GM12872 (cell line): ENCODE measurements at regions not wholly inside any gene's neighbourhood (a gene's known extent, or its start where the extent isn't known, plus 50 kb on each side); places are given as distances from the start of the nearest gene placed in this dataset.

Source experiments
- TF ChIP-seq, protein P1 (sequence below): IDR thresholded peaks from 3 replicates; pipeline ENCODE4 v1.5.1; 2011; ENCODE audit warnings: low read depth, mild to moderate bottlenecking, low read length, moderate library complexity; ENCODE audit not compliant: insufficient read depth

DNA sequence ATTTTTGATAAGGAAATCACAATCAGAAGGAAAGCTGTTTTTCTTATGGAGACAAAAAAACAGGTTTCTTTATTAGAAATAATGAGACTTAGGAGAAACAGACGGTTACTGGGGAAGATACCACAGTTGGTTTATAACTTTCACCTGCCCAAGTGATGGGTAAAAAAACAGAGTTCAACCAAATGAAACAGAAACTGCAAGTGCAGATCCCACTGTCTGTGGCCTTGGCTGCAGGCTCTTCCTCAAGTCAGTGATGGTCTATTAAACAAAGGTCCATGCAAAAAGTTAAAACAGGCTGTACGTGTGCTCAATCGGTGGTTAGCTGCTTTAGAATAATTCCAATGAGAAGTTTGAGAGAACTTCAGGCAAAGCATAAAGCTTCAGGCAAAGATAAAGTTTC is 112.1 kb upstream of the NEGR1 start:
- TF ChIP-seq, protein P1, sequence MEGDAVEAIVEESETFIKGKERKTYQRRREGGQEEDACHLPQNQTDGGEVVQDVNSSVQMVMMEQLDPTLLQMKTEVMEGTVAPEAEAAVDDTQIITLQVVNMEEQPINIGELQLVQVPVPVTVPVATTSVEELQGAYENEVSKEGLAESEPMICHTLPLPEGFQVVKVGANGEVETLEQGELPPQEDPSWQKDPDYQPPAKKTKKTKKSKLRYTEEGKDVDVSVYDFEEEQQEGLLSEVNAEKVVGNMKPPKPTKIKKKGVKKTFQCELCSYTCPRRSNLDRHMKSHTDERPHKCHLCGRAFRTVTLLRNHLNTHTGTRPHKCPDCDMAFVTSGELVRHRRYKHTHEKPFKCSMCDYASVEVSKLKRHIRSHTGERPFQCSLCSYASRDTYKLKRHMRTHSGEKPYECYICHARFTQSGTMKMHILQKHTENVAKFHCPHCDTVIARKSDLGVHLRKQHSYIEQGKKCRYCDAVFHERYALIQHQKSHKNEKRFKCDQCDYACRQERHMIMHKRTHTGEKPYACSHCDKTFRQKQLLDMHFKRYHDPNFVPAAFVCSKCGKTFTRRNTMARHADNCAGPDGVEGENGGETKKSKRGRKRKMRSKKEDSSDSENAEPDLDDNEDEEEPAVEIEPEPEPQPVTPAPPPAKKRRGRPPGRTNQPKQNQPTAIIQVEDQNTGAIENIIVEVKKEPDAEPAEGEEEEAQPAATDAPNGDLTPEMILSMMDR: no peak

DNA sequence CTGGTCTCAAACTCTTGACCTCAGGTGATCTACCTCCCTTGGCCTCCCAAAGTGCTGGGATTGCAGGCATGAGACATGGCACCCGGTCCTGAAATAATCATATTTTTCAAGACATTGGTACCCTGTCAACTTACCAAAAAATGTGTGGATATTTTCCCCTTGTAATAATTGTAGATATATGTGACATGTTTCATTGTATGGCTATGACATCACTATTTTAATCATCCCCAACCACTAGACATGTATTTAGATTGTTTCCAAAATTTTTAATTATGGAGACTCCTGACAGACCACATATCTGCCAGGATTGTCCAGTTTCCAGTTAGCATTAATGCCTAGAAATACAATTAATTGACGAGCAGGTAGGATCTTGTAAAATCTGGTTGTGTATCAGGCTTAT is 96.7 kb upstream of the NEGR1 start:
- TF ChIP-seq, protein P1: no peak

DNA sequence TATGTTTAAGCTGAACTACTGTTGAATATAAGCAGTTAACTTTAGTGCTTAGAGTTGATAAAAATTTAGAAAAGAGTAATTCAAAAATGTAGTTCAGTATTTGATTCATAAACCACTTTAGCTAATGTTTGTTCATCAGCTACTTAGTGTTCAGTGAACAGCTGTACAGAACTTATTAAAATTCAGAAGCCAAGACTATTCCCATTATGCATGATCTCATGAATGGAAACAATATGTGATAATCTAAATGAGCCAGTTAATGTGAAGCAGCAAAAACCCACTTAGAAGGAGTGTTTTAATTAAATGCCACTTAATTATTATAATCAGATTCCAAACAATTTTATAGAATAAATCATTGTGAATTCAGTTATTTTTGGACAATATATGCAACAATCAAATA is 92.9 kb upstream of the NEGR1 start:
- TF ChIP-seq, protein P1: no peak

DNA sequence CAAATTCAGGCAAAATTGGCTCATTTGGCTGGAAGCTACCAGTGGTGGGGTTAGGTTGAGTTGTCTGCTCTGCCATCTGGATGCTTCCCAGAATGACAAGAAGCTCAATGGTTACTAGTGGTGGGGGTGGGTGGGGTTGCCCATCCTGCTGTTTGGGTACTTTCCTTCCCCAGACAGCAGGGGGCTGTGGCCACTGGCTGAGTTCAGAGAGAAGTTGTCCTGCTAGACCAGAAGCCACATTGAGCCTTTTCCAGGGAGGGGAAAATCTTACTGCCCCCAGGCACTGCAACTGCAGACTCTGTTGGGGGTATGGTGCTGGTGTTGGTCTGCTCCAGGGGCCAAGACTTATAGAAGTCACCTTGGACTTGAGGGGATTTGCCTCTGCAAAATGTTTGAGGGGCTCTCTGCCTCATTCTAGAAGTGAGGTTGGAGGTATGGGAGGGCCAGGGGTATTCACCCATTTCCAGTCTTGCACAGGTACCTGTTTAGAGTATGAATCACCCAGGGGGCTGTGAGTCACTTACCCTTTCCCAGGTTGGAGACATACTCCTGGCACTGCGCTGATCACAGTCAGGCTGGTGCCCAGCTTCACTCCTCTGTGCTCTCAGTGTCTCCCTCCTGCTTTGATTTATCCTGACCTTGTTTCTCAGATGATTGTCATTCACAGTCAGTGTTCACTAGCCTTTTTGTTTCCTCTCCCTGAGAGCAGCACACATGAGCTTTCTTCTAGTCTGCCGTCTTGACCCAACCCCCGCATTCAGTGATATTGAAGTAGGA is 89.1 kb upstream of the NEGR1 start:
- TF ChIP-seq, protein P1: no peak

DNA sequence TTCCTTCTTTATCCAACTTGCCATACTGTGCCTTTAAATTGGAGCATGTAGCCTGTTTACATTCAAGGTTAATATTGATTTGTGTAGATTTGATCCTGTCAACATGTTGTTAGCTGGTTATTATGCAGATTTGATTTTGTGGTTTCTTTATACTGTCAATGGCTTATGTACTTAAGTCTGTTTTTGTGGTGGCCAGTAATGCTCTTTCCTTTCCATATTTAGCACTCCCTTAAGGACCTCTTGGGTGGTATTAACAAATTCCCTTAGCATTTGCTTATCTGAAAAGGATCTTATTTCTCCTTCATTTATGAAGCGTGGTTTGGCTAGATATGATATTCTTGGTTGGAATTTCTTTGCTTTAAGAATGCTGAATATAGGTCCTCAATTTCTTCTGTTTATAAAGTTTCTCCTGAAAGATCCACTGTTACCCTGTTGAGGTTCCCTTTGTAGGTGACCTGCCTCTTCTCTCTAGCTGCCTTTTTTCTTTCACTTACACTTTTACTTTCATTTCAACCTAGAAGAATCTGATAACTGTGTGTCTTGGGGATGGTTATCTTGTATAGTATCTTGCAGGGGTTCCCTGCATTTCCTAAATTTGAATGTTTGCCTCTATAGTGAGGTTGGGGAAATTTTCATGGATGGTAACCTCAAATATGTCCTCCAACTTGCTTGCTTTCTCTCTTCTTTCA is 86.9 kb upstream of the NEGR1 start:
- TF ChIP-seq, protein P1: no peak

DNA sequence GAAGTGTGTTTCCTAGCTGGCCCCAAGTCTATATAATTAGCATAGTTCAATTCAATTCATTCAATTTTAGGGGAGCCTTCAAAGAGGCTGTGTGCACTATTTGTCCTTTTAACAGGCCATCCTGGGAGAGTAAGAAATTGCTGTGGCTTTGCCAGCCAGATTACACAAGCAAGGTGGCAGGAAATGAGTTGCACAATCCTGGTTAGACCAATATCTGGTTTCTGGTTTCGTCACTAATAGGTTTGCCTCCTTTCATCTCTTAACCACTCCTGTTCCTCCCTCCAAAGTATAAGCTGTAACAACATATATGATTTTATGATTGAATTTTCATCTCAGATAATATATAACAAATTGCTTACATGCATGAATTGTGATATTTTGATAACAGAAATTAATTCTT is 84.1 kb upstream of the NEGR1 start:
- TF ChIP-seq, protein P1: no peak

DNA sequence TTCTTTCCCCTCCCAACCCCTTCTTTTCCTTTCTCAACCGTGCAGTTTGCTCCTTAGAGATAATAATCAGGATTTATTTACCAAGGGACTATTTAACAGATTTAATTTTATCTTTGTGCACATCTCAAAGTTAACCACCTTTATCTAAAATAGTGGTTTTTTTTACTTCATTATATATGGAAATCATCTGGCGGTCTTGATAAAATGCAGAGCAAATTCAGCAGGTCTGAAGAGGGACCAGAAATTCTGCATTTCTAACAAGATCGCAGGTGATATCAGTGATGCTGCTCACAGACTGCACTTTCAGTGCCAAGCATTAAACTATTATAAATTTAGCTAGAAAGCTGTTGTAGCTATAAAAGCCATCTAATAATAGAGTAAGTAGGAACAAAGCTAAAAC is 83.4 kb upstream of the NEGR1 start:
- TF ChIP-seq, protein P1: no peak
